ENCODE measurements at regions not wholly inside any gene's neighbourhood (a gene's known extent, or its start where the extent isn't known, plus 50 kb on each side); places are given as distances from the start of the nearest gene placed in this dataset.

- no peak overlapping the region for H3K4me3 ChIP-seq (ENCODE audit: low read depth, poor library complexity, severe bottlenecking)
- no peak for TF ChIP-seq POLR2A (IDR thresholded peaks at IDR 0.05)
- no peak for TF ChIP-seq CTCF (IDR thresholded peaks at IDR 0.05)
- DNase-seq (ENCODE audit: low spot score in 2 of 2) = no peak
- intact Hi-C loops (cut with DNase I; ENCODE audit: low total_unique reads) = no loop called here
- WGBS, 2 donors = 85 to 89% methylated on average over 8 of the region's 8 CpGs
Measured at GRCh38 chr2:128979182-128979581, 660.5 kb upstream of the HS6ST1 start.

GRCh38 chr2:128980475-128980874, 661.8 kb upstream of the HS6ST1 start:
- H3K4me3 ChIP-seq (ENCODE audit: low read depth, poor library complexity, severe bottlenecking) = no peak overlapping the region
- no peak for DNase-seq (ENCODE audit: low spot score in 2 of 2)
- intact Hi-C loops (cut with DNase I; ENCODE audit: low total_unique reads) = loop anchor here (5.0 kb wide), 1 partner anchor 473 kb away; no protein-coding TSS in a partner anchor
- TF ChIP-seq POLR2A (IDR thresholded peaks at IDR 0.05) (no peak), CTCF (IDR thresholded peaks at IDR 0.05) (no peak)
- 71 to 78% methylated on average over 8 of the region's 8 CpGs for WGBS, 2 donors

GRCh38 chr2:128981353-128981752, 662.7 kb upstream of the HS6ST1 start:
- intact Hi-C loops (cut with DNase I; ENCODE audit: low total_unique reads) = loop anchor here (5.0 kb wide), 1 partner anchor 474 kb away; no protein-coding TSS in a partner anchor
- TF ChIP-seq CTCF (IDR thresholded peaks at IDR 0.05) (no peak), POLR2A (IDR thresholded peaks at IDR 0.05) (no peak)
- no peak overlapping the region for H3K4me3 ChIP-seq (ENCODE audit: low read depth, poor library complexity, severe bottlenecking)
- 93 to 94% methylated on average over 5 of the region's 5 CpGs for WGBS, 2 donors
- no peak for DNase-seq (ENCODE audit: low spot score in 2 of 2)

GRCh38 chr2:128982001-128982400, 663.3 kb upstream of the HS6ST1 start:
- DNase-seq (ENCODE audit: low spot score in 2 of 2) = no peak
- intact Hi-C loops (cut with DNase I; ENCODE audit: low total_unique reads) = loop anchor here (5.0 kb wide), 1 partner anchor 475 kb away; no protein-coding TSS in a partner anchor
- H3K4me3 ChIP-seq (ENCODE audit: low read depth, poor library complexity, severe bottlenecking) = no peak overlapping the region
- WGBS, 2 donors = 74 to 79% methylated on average over 5 of the region's 5 CpGs
- no peak for TF ChIP-seq CTCF (IDR thresholded peaks at IDR 0.05)
- TF ChIP-seq POLR2A (IDR thresholded peaks at IDR 0.05) = no peak

GRCh38 chr2:128982670-128983069, 664.0 kb upstream of the HS6ST1 start:
- H3K4me3 ChIP-seq (ENCODE audit: low read depth, poor library complexity, severe bottlenecking) = no peak overlapping the region
- TF ChIP-seq POLR2A (IDR thresholded peaks at IDR 0.05) (no peak), CTCF (IDR thresholded peaks at IDR 0.05) (no peak)
- DNase-seq (ENCODE audit: low spot score in 2 of 2) = no peak
- whole genome bisulfite sequencing, 2 donors = 70 to 73% methylated on average over 4 of the region's 4 CpGs
- intact Hi-C loops (cut with DNase I; ENCODE audit: low total_unique reads) = loop anchor here (5.0 kb wide), 1 partner anchor 475 kb away; no protein-coding TSS in a partner anchor

- no peak for DNase-seq (ENCODE audit: low spot score in 2 of 2)
- intact Hi-C loops (cut with DNase I; ENCODE audit: low total_unique reads) = loop anchor here (5.0 kb wide), 1 partner anchor 476 kb away; no protein-coding TSS in a partner anchor
- TF ChIP-seq POLR2A (IDR thresholded peaks at IDR 0.05) (no peak), CTCF (IDR thresholded peaks at IDR 0.05) (no peak)
- WGBS, 2 donors = 24 to 50% methylated on average over 2 of the region's 2 CpGs
- no peak overlapping the region for H3K4me3 ChIP-seq (ENCODE audit: low read depth, poor library complexity, severe bottlenecking)
Measured at GRCh38 chr2:128983094-128983493, 664.4 kb upstream of the HS6ST1 start.

All from lower leg skin (tissue), 4 donors.